Lower leg skin (tissue), 4 donors: ENCODE measurements at regions not wholly inside any gene's neighbourhood (a gene's known extent, or its start where the extent isn't known, plus 50 kb on each side); places are given as distances from the start of the nearest gene placed in this dataset.

Experiments
- DNase-seq, 2 donors: peaks; one replicate each; pipeline ENCODE4 v3.0.0-alpha.2; 2019; ENCODE audit warnings: low spot score in 2 of 2
- H3K4me3 ChIP-seq: fragments of 200-600 bp; sonication (generic); 2 replicates; pipeline ENCODE4 v1.5.1; 2017; ENCODE audit warnings: mild to moderate bottlenecking, low read depth; ENCODE audit not compliant: poor library complexity, severe bottlenecking
- CTCF ChIP-seq, 3 donors: fragments of 450-650 bp; IDR thresholded peaks; one replicate each; pipeline ENCODE4 v1.5.1; 2016; ENCODE audit warnings: antibody characterized with exemption in 3 of 3, mild to moderate bottlenecking in 3 of 3, moderate library complexity in 2 of 3
- POLR2A ChIP-seq, 2 donors: fragments of 450-650 bp; IDR thresholded peaks; one replicate each; pipeline ENCODE4 v1.6.1; 2016 to 2017; ENCODE audit warnings: antibody characterized with exemption in 2 of 2, mild to moderate bottlenecking in 1 of 2, moderate library complexity in 1 of 2
- WGBS, 2 donors: methylation state at CpG; one replicate each; pipeline ENCODE4 v1.1.5; 2018; 5-methylcytosine and 5-hydroxymethylcytosine counted together
- intact Hi-C: fragments of 100-400 bp; cut with DNase I; formaldehyde crosslinking; loops from one replicate; pipeline ENCODE4 v1.15.0; 2023; ENCODE audit warnings: low total_unique reads

- 88 to 93% methylated on average over 3 of the region's 3 CpGs for WGBS, 2 donors
- intact Hi-C loops: no loop called here
- no peak for DNase-seq
- H3K4me3 ChIP-seq: no peak overlapping the region
- TF ChIP-seq CTCF (IDR thresholded peaks at IDR 0.05): no peak
- no peak for TF ChIP-seq POLR2A (IDR thresholded peaks at IDR 0.05)
Observed at GRCh38 chr1:73343947-73344346, 854.0 kb downstream of the LRRIQ3 start.

GRCh38 chr1:73333847-73334503 lies 864.0 kb downstream of the LRRIQ3 start:
- TF ChIP-seq POLR2A (IDR thresholded peaks at IDR 0.05) (no peak), CTCF (IDR thresholded peaks at IDR 0.05) (no peak)
- intact Hi-C loops: no loop called here
- no peak overlapping the region for H3K4me3 ChIP-seq
- 48 to 67% methylated on average over 1 of the region's 1 CpG for WGBS, 2 donors
- no peak for DNase-seq

- WGBS, 2 donors: 88 to 92% methylated on average over 1 of the region's 1 CpG
- DNase-seq: no peak
- intact Hi-C loops: no loop called here
- H3K4me3 ChIP-seq: no peak overlapping the region
- TF ChIP-seq POLR2A (IDR thresholded peaks at IDR 0.05): no peak
- TF ChIP-seq CTCF (IDR thresholded peaks at IDR 0.05): no peak
Observed at GRCh38 chr1:73331726-73332125, 866.2 kb downstream of the LRRIQ3 start.

- intact Hi-C loops: no loop called here
- no peak for DNase-seq
- WGBS, 2 donors: 95 to 98% methylated on average over 3 of the region's 3 CpGs
- TF ChIP-seq POLR2A (IDR thresholded peaks at IDR 0.05): no peak
- TF ChIP-seq CTCF (IDR thresholded peaks at IDR 0.05): no peak
- no peak overlapping the region for H3K4me3 ChIP-seq
Observed at GRCh38 chr1:73327998-73328397, 870.0 kb downstream of the LRRIQ3 start.

GRCh38 chr1:73327180-73327793 lies 870.7 kb downstream of the LRRIQ3 start:
- DNase-seq: no peak
- TF ChIP-seq CTCF (IDR thresholded peaks at IDR 0.05) (no peak), POLR2A (IDR thresholded peaks at IDR 0.05) (no peak)
- H3K4me3 ChIP-seq: no peak overlapping the region
- 86 to 87% methylated on average over 3 of the region's 3 CpGs for WGBS, 2 donors
- intact Hi-C loops: no loop called here

- WGBS, 2 donors: 93 to 95% methylated on average over 5 of the region's 5 CpGs
- intact Hi-C loops: no loop called here
- no peak for TF ChIP-seq CTCF (IDR thresholded peaks at IDR 0.05)
- no peak for TF ChIP-seq POLR2A (IDR thresholded peaks at IDR 0.05)
- no peak overlapping the region for H3K4me3 ChIP-seq
- DNase-seq: no peak
Observed at GRCh38 chr1:73326663-73327062, 871.3 kb downstream of the LRRIQ3 start.
